IPS-NIHi7 (cell line): ENCODE measurements at regions not wholly inside any gene's neighbourhood (a gene's known extent, or its start where the extent isn't known, plus 50 kb on each side); places are given as distances from the start of the nearest gene placed in this dataset.
A peak's percentile ranks its signal among the peaks of the same experiment; 100 is the strongest.

Source experiments
- DNase-seq: peaks from one replicate; pipeline ENCODE4 v3.0.0; 2012; ENCODE audit warnings: mixed read lengths; ENCODE audit errors: extremely low spot score

GRCh38 chr14:51780741-51781140 lies 79.7 kb upstream of the GNG2 start:
- peak; percentile 35 for DNase-seq

GRCh38 chr14:51781381-51781780 lies 79.0 kb upstream of the GNG2 start:
- DNase-seq, result no peak

GRCh38 chr14:51782435-51782834 lies 78.0 kb upstream of the GNG2 start:
- DNase-seq, result no peak

DNA sequence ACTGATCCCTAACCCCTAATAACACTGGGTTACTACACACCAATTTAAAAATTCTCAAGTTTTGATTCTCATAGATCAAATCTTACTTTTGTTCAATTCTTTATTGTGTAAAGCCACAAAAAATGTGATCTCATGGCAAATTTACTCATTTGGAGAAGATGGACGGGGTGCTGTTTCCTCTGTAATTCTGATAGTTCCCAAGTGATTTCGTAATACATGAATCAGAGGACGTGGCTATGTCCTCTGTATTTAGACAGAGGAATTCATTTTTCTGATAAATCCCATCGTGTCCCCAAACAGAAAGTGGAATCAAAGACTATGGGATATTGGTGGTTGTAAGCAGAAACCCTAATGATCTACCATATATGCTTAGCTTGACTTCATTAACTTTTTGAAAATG lies 76.6 kb upstream of the GNG2 start:
- DNase-seq, result no peak

DNA sequence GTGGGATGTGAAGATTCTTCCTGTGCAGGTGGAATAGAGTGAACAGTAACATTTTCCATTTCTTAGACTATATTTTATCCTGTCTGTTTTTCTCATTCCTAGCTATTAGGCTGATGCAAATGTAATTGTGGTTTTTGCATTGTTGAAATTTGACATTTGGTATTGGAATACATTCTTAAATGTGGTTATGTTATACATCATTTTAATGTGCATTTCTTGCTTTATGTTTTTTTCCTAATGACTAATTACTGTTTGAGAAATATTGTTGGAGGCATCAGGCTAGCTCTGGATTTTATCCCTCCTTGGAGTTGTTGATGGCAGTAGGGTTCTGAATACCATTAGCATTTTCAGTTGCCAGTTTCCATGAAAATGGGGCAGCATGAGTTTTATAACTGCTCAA lies 75.9 kb upstream of the GNG2 start:
- DNase-seq, result no peak

- no peak for DNase-seq
These were observed 74.2 kb upstream of the GNG2 start for GRCh38 chr14:51786227-51786626.

GRCh38 chr14:51787352-51787751 lies 73.1 kb upstream of the GNG2 start:
- no peak for DNase-seq

DNA sequence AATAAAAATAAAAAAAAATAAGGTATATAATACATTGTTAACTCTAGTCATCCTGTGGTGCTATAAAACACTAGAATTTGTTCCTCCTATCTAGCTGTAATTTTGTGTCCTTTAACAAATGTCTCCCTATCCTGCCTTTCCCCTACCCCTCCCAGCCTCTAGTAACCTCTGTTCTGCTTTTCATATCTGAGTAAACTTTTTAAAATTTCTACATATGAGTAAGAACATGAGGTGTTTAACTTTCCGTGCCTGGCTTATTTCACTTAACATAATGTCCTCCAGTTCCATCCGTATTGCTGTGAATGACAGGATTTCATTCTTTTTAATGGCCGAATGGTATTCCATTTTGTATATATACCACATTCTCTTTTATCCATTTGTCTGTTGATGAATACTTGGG lies 71.3 kb upstream of the GNG2 start:
- no peak for DNase-seq

DNA sequence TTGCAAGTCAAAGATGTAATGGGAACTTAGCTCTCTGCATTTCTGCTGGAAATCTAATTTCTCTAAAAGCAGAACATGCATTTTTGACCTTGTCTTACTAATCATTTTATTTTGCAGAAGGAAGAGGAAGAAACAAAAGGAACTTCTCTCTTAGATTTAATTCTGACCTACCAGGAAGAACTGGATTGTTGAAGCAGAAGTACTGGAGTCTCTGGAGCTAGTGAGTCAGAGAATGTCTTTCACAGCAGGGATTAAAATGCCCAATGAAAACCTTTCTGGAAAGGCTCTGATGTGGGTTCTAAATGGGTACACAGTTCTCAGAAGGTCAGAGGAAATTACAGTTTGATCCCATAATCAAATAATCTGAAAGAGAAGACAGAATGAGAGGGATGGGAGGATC lies 70.8 kb upstream of the GNG2 start:
- DNase-seq, result no peak

DNA sequence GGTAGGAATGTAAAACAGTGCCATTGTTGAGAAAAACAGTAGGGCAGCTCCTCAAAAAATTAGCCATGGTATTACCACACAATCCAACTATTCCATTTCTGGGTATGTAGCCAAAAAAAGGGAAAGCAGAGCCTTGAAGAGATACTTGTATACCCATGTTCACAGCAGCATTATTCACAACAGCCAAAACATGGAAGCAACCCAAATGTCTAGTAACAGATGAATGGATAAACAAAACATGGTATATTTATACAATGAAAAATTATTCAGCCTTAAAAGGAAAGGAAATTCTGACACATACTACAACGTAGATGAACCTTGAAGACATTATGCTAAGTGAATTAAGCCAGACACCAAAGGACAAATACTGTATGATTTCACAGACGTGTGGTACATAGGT lies 67.6 kb upstream of the GNG2 start:
- DNase-seq, result no peak

GRCh38 chr14:51805541-51805940 lies 54.9 kb upstream of the GNG2 start:
- DNase-seq, result no peak

GRCh38 chr14:51806026-51807023 lies 54.1 kb upstream of the GNG2 start:
- DNase-seq, result no peak

- DNase-seq, result no peak
These were observed 53.1 kb upstream of the GNG2 start for GRCh38 chr14:51807356-51807755.
